Sigmoid colon (tissue), 6 donors: ENCODE measurements at regions not wholly inside any gene's neighbourhood (a gene's known extent, or its start where the extent isn't known, plus 50 kb on each side); places are given as distances from the start of the nearest gene placed in this dataset.
"Not testable (repeated sequence)": the region's sequence is repeated elsewhere in the genome, so short reads cannot be mapped to it uniquely, and the experiment has no call there.

Experiments used
- DNase-seq: peaks from one replicate; pipeline ENCODE4 v3.0.0-alpha.2; 2019
- H3K27ac ChIP-seq, 4 donors: fragments of 200-600 bp; sonication (generic); one replicate each; pipeline ENCODE4 v1.5.1; 2016 to 2019; ENCODE audit warnings: mild to moderate bottlenecking in 1 of 4
- H3K27me3 ChIP-seq, 3 donors: fragments of 200-600 bp; sonication (generic); one replicate each; pipeline ENCODE4 v1.5.1; 2019; ENCODE audit warnings: mild to moderate bottlenecking in 1 of 3
- H3K36me3 ChIP-seq, 4 donors: fragments of 200-600 bp; sonication (generic); one replicate each; pipeline ENCODE4 v1.5.1; 2016 to 2019
- H3K4me1 ChIP-seq, 4 donors: fragments of 200-600 bp; sonication (generic); one replicate each; pipeline ENCODE4 v1.5.1; 2017 to 2019
- H3K4me3 ChIP-seq, 4 donors: fragments of 200-600 bp; sonication (generic); one replicate each; pipeline ENCODE4 v1.5.1; 2017 to 2019; ENCODE audit warnings: mild to moderate bottlenecking in 2 of 4, moderate library complexity in 1 of 4
- H3K9me3 ChIP-seq, 4 donors: fragments of 200-600 bp in 3 of 4; sonication (generic) in 3 of 4; one replicate each; pipeline versions ENCODE4 v1.5.1 to v1.6.1; 2013 to 2019
- CTCF ChIP-seq, 4 experiments: fragments of 450-650 bp in 3 of 4; fragments of 200-600 bp in 1 of 4; IDR thresholded peaks; one replicate each; pipeline ENCODE4 v1.5.1; 2016 to 2019; ENCODE audit warnings: antibody characterized with exemption in 4 of 4, mild to moderate bottlenecking in 3 of 4, moderate library complexity in 2 of 4
- EP300 ChIP-seq, 4 donors: sonication (generic); formaldehyde crosslinking; IDR thresholded peaks; one replicate each; pipeline ENCODE4 v1.6.1; 2017; ENCODE audit warnings: antibody characterized with exemption in 4 of 4
- POLR2A ChIP-seq, 2 donors: fragments of 450-650 bp; IDR thresholded peaks; one replicate each; pipeline ENCODE4 v1.6.1; 2016; ENCODE audit warnings: antibody characterized with exemption in 2 of 2, mild to moderate bottlenecking in 2 of 2, moderate library complexity in 2 of 2
- POLR2AphosphoS5 ChIP-seq, 4 donors: sonication (generic); formaldehyde crosslinking; IDR thresholded peaks; one replicate each; pipeline ENCODE4 v1.6.1; 2017; ENCODE audit warnings: antibody characterized with exemption in 4 of 4
- WGBS, 2 donors: extraction: QIAGEN DNeasy Blood & Tissue Kit; methylation state at CpG; one replicate each; pipeline ENCODE4 v1.1.7; 2013; 5-methylcytosine and 5-hydroxymethylcytosine counted together
- intact Hi-C: fragments of 100-400 bp; cut with DNase I; formaldehyde crosslinking; loops from one replicate; pipeline ENCODE4 v1.15.1; 2023
- donor health status: healthy with polysubstance abuse.
- donor health status: healthy.

- no peak for TF ChIP-seq CTCF (IDR thresholded peaks at IDR 0.05)
- TF ChIP-seq POLR2A (IDR thresholded peaks at IDR 0.05): no peak
- no peak for TF ChIP-seq POLR2AphosphoS5 (IDR thresholded peaks at IDR 0.05)
- TF ChIP-seq EP300 (IDR thresholded peaks at IDR 0.05): no peak
- H3K36me3 ChIP-seq: peaks cover 0 to 11% (median 0%) of the 10 kb centered on the region in 4 donors
- H3K27me3 ChIP-seq: no peaks in the 10 kb centered on the region
- 96 to 98% methylated on average over 2 of the region's 2 CpGs for WGBS, 2 donors
- intact Hi-C loops: no loop called here
- no peaks in the 10 kb centered on the region for H3K4me1 ChIP-seq
- no peak overlapping the region for H3K4me3 ChIP-seq
- H3K27ac ChIP-seq: no peak overlapping the region
- no peaks in the 10 kb centered on the region for H3K9me3 ChIP-seq
- DNase-seq: no peak
Observed at GRCh38 chr17:437545-437944, 84.9 kb upstream of the RPH3AL start.

GRCh38 chr17:436571-436970 lies 84.0 kb upstream of the RPH3AL start:
- no peak overlapping the region for H3K27ac ChIP-seq
- intact Hi-C loops: no loop called here
- no peak overlapping the region for H3K4me3 ChIP-seq
- no peak for DNase-seq
- H3K4me1 ChIP-seq: no peaks in the 10 kb centered on the region
- peaks cover 0 to 4% (median 0%) of the 10 kb centered on the region in 4 donors for H3K36me3 ChIP-seq
- 83 to 87% methylated on average over 7 of the region's 7 CpGs for WGBS, 2 donors
- TF ChIP-seq POLR2A (IDR thresholded peaks at IDR 0.05) (no peak), POLR2AphosphoS5 (IDR thresholded peaks at IDR 0.05) (no peak), CTCF (IDR thresholded peaks at IDR 0.05) (no peak), EP300 (IDR thresholded peaks at IDR 0.05) (no peak)
- H3K9me3 ChIP-seq: no peaks in the 10 kb centered on the region
- no peaks in the 10 kb centered on the region for H3K27me3 ChIP-seq

- DNase-seq, H3K27me3 ChIP-seq, H3K4me3 ChIP-seq, intact Hi-C loops, H3K36me3 ChIP-seq, H3K27ac ChIP-seq, H3K9me3 ChIP-seq, H3K4me1 ChIP-seq: not testable (repeated sequence)
- WGBS, 2 donors: 68 to 77% methylated on average over 2 of the region's 2 CpGs
Observed at GRCh38 chr17:432471-432870, 79.9 kb upstream of the RPH3AL start.

- DNase-seq: no peak
- Histone ChIP-seq H3K27ac (no peak overlapping the region), H3K27me3 (no peaks in the 10 kb centered on the region), H3K4me3 (no peak overlapping the region), H3K9me3 (peaks cover 0 to 5% (median 0%) of the 10 kb centered on the region in 4 donors), H3K36me3 (no peaks in the 10 kb centered on the region), H3K4me1 (no peaks in the 10 kb centered on the region)
- no peak for TF ChIP-seq EP300 (IDR thresholded peaks at IDR 0.05)
- no peak for TF ChIP-seq CTCF (IDR thresholded peaks at IDR 0.05)
- no peak for TF ChIP-seq POLR2AphosphoS5 (IDR thresholded peaks at IDR 0.05)
- no peak for TF ChIP-seq POLR2A (IDR thresholded peaks at IDR 0.05)
- 91 to 92% methylated on average over 4 of the region's 4 CpGs for WGBS, 2 donors
- intact Hi-C loops: no loop called here
Observed at GRCh38 chr17:431494-431893, 78.9 kb upstream of the RPH3AL start.

GRCh38 chr17:429589-429988 lies 77.0 kb upstream of the RPH3AL start:
- H3K27me3 ChIP-seq: no peaks in the 10 kb centered on the region
- WGBS, 2 donors: 93% methylated on average over 8 of the region's 8 CpGs
- no peak for TF ChIP-seq EP300 (IDR thresholded peaks at IDR 0.05)
- no peak for TF ChIP-seq POLR2A (IDR thresholded peaks at IDR 0.05)
- TF ChIP-seq CTCF (IDR thresholded peaks at IDR 0.05): no peak
- TF ChIP-seq POLR2AphosphoS5 (IDR thresholded peaks at IDR 0.05): no peak
- no peak overlapping the region for H3K4me3 ChIP-seq
- intact Hi-C loops: no loop called here
- no peak for DNase-seq
- no peaks in the 10 kb centered on the region for H3K36me3 ChIP-seq
- no peaks in the 10 kb centered on the region for H3K4me1 ChIP-seq
- H3K27ac ChIP-seq: no peak overlapping the region
- peaks cover 0 to 5% (median 0%) of the 10 kb centered on the region in 4 donors for H3K9me3 ChIP-seq
